ENCODE measurements at regions not wholly inside any gene's neighbourhood (a gene's known extent, or its start where the extent isn't known, plus 50 kb on each side); places are given as distances from the start of the nearest gene placed in this dataset.
"Not testable (repeated sequence)": the region's sequence is repeated elsewhere in the genome, so short reads cannot be mapped to it uniquely, and the experiment has no call there.

DNA sequence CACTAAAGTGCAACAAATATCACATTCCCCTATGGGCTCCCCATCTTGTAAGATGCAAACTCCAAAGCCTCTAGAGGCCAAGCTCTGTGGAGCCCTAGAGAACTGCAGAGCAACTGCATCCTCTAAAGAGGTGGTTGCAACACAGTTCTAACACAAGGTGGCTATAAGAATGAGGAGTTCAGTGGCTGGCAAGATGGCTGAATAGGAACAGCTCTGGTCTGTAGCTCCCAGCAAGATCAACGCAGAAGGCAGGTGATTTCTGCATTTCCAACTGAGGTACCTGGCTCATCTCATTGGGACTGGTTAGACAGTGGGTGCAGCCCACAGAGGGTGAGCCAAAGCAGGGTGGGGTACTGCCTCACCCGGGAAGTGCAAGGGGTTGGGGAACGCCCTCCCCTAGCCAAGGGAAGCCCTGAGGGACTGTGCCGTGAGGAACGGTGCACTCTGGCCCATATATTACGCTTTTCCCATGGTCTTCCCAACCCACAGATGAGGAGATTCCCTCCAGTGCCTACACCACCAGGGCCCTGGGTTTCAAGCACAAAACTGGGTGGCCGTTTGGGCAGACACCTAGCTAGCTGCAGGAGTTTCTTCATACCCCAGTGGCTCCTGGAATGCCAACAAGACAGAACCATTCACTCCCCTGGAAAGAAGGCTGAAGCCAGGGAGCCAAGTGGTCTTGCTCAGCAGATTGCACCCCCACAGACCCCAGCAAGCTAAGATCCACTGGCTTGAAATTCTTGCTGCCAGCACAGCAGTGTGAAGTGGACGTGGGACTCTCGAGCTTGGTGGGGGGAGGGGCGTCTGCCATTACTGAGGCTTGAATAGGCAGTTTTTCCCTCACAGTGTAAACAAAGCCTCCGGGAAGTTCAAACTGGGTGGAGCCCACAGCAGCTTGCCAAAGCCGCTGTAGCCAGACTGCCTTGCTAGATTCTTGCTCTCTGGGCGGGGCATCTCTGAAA lies 188.6 kb upstream of the EGLN3 start:
- TF ChIP-seq, protein P1, sequence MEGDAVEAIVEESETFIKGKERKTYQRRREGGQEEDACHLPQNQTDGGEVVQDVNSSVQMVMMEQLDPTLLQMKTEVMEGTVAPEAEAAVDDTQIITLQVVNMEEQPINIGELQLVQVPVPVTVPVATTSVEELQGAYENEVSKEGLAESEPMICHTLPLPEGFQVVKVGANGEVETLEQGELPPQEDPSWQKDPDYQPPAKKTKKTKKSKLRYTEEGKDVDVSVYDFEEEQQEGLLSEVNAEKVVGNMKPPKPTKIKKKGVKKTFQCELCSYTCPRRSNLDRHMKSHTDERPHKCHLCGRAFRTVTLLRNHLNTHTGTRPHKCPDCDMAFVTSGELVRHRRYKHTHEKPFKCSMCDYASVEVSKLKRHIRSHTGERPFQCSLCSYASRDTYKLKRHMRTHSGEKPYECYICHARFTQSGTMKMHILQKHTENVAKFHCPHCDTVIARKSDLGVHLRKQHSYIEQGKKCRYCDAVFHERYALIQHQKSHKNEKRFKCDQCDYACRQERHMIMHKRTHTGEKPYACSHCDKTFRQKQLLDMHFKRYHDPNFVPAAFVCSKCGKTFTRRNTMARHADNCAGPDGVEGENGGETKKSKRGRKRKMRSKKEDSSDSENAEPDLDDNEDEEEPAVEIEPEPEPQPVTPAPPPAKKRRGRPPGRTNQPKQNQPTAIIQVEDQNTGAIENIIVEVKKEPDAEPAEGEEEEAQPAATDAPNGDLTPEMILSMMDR (IDR thresholded peaks at IDR 0.05; ENCODE audit: low read depth, low read length, poor library complexity, severe bottlenecking) = not testable (repeated sequence)
- not testable (repeated sequence) for TF ChIP-seq EZH2phosphoT487 (IDR thresholded peaks at IDR 0.05; ENCODE audit: borderline replicate concordance, low read length)
